ENCODE measurements at regions not wholly inside any gene's neighbourhood (a gene's known extent, or its start where the extent isn't known, plus 50 kb on each side); places are given as distances from the start of the nearest gene placed in this dataset.
A peak's percentile ranks its signal among the peaks of the same experiment; 100 is the strongest.
"Not testable (repeated sequence)": the region's sequence is repeated elsewhere in the genome, so short reads cannot be mapped to it uniquely, and the experiment has no call there.

DNA sequence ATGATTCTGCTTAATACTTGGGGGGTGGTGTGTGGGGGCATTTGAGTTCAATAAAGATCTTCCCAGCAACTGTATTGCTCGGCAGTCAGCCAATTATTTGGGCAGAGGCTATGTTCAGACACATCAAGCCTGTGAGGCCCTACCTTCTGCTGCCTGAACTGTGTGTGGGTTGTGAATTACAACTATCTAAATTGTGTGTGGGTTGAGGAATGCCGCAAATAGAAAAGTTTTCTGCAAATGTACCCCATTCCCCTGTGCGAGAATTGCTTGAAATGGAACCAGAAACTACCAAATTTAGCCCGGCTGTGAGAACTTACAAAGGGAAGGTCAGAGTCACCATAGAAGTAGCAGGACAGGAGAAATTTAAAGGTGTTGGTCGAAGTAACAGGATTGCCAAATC, 360.0 kb upstream of the PIK3R1 start:
- Histone ChIP-seq H2AFZ (ENCODE audit: low read length) (no peak overlapping the region), H2BK120ac (ENCODE audit: low read depth, low read length, poor library complexity, severe bottlenecking) (no peak overlapping the region), H3K56ac (ENCODE audit: insufficient read length, low read depth, low read length) (no peak overlapping the region), H3K4me1 (ENCODE audit: insufficient read depth, low read length) (no peaks in the 10 kb centered on the region), H4K20me1 (ENCODE audit: control insufficient read depth, insufficient read depth, insufficient read length) (no peaks in the 10 kb centered on the region), H3K27ac (ENCODE audit: insufficient read length, low read depth, low read length) (no peak overlapping the region), H4K8ac (replicated peaks; ENCODE audit: insufficient read length, low read depth, low read length) (no peak overlapping the region), H2AK5ac (ENCODE audit: insufficient read length, low read length) (no peak overlapping the region), H2BK5ac (ENCODE audit: insufficient read length, low read length) (no peak overlapping the region), H3K4me2 (ENCODE audit: insufficient read depth, insufficient read length, low read length) (no peak overlapping the region), H3K4ac (ENCODE audit: low read depth, low read length) (no peak overlapping the region), H3K14ac (ENCODE audit: insufficient read depth, low read length) (no peak overlapping the region), H3K18ac (ENCODE audit: insufficient read length, low read depth, low read length) (no peak overlapping the region), H3T11ph (ENCODE audit: low read length) (no peak overlapping the region), H2BK12ac (ENCODE audit: insufficient read length, low read depth, low read length) (no peak overlapping the region), H3K23ac (ENCODE audit: insufficient read length, low read depth, low read length) (no peak overlapping the region), H3K27me3 (ENCODE audit: insufficient read depth, low read length) (no peaks in the 10 kb centered on the region), H3K9ac (ENCODE audit: extremely low read depth, insufficient read length, low read length) (no peak overlapping the region), H3K9me3 (ENCODE audit: control insufficient read depth, low read depth, low read length) (no peaks in the 10 kb centered on the region), H4K5ac (ENCODE audit: insufficient read length, low read depth, low read length) (no peak overlapping the region), H2BK20ac (ENCODE audit: low read depth, low read length, poor library complexity, severe bottlenecking) (no peak overlapping the region), H3K23me2 (ENCODE audit: insufficient read length, low read depth, low read length, poor library complexity, severe bottlenecking) (no peaks in the 10 kb centered on the region), H2BK15ac (ENCODE audit: low read depth, low read length) (no peak overlapping the region), H3K79me1 (ENCODE audit: insufficient read depth, low read depth, low read length, poor library complexity, severe bottlenecking) (no peaks in the 10 kb centered on the region), H4K91ac (ENCODE audit: insufficient read length, low read depth, low read length) (no peak overlapping the region), H3K79me2 (ENCODE audit: insufficient read depth, low read length) (no peaks in the 10 kb centered on the region)
- Mint-ChIP-seq H3K27me3 (ENCODE audit: low read depth) (no peaks in the 10 kb centered on the region), H3K4me3 (no peak overlapping the region), H3K9me3 (peaks cover 2 to 4% of the 10 kb centered on the region in 2 experiments; a peak in 3 of 5 replicates), H3K4me1 (peaks cover 3% of the 10 kb centered on the region in 2 experiments; a peak in 1 of 4 replicates), H3K27ac (0 out of 7 replicates have a peak overlapping the region, but pooled peaks of 1 of the 3 experiments have one; percentile 12), H3K36me3 (ENCODE audit: insufficient read depth in 1 of 3, low read depth in 3 of 3) (peaks cover 0 to 7% (median 2%) of the 10 kb centered on the region in 3 experiments; a peak in 4 of 7 replicates)
- WGBS (ENCODE audit: extremely low coverage, insufficient read length, low lambda C conversion rate): no CpG with 5 or more reads among the region's 5 CpGs
- TF ChIP-seq, protein P1, sequence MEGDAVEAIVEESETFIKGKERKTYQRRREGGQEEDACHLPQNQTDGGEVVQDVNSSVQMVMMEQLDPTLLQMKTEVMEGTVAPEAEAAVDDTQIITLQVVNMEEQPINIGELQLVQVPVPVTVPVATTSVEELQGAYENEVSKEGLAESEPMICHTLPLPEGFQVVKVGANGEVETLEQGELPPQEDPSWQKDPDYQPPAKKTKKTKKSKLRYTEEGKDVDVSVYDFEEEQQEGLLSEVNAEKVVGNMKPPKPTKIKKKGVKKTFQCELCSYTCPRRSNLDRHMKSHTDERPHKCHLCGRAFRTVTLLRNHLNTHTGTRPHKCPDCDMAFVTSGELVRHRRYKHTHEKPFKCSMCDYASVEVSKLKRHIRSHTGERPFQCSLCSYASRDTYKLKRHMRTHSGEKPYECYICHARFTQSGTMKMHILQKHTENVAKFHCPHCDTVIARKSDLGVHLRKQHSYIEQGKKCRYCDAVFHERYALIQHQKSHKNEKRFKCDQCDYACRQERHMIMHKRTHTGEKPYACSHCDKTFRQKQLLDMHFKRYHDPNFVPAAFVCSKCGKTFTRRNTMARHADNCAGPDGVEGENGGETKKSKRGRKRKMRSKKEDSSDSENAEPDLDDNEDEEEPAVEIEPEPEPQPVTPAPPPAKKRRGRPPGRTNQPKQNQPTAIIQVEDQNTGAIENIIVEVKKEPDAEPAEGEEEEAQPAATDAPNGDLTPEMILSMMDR (conservative IDR thresholded peaks at IDR 0.05): no peak
- DNase-seq: no peak

GRCh38 chr5:67850906-67851305, 364.6 kb upstream of the PIK3R1 start:
- not testable (repeated sequence) for H3K23me2 ChIP-seq (ENCODE audit: insufficient read length, low read depth, low read length, poor library complexity, severe bottlenecking)

More at GRCh38 chr5:67850906-67851305, 364.6 kb upstream of the PIK3R1 start:
- H4K8ac ChIP-seq (replicated peaks; ENCODE audit: insufficient read length, low read depth, low read length); H3K4me1 ChIP-seq (ENCODE audit: insufficient read depth, low read length); H3K36me3 Mint-ChIP-seq (ENCODE audit: insufficient read depth in 1 of 3, low read depth in 3 of 3); H3K79me1 ChIP-seq (ENCODE audit: insufficient read depth, low read depth, low read length, poor library complexity, severe bottlenecking); H3K4me1 Mint-ChIP-seq; H3K56ac ChIP-seq (ENCODE audit: insufficient read length, low read depth, low read length); H3K27me3 ChIP-seq (ENCODE audit: insufficient read depth, low read length); H3K79me2 ChIP-seq (ENCODE audit: insufficient read depth, low read length); H3K9ac ChIP-seq (ENCODE audit: extremely low read depth, insufficient read length, low read length); H3K27me3 Mint-ChIP-seq (ENCODE audit: low read depth); H3K23ac ChIP-seq (ENCODE audit: insufficient read length, low read depth, low read length); H4K5ac ChIP-seq (ENCODE audit: insufficient read length, low read depth, low read length); H3K14ac ChIP-seq (ENCODE audit: insufficient read depth, low read length); H2BK120ac ChIP-seq (ENCODE audit: low read depth, low read length, poor library complexity, severe bottlenecking); H4K20me1 ChIP-seq (ENCODE audit: control insufficient read depth, insufficient read depth, insufficient read length); H3K9me3 Mint-ChIP-seq; H3K4ac ChIP-seq (ENCODE audit: low read depth, low read length); H2BK15ac ChIP-seq (ENCODE audit: low read depth, low read length); H3K4me3 Mint-ChIP-seq; H2AFZ ChIP-seq (ENCODE audit: low read length); H2BK12ac ChIP-seq (ENCODE audit: insufficient read length, low read depth, low read length); H3K4me2 ChIP-seq (ENCODE audit: insufficient read depth, insufficient read length, low read length); H3K27ac ChIP-seq (ENCODE audit: insufficient read length, low read depth, low read length); H3K9me3 ChIP-seq (ENCODE audit: control insufficient read depth, low read depth, low read length); DNase-seq; H2BK20ac ChIP-seq (ENCODE audit: low read depth, low read length, poor library complexity, severe bottlenecking); H2AK5ac ChIP-seq (ENCODE audit: insufficient read length, low read length); H3K18ac ChIP-seq (ENCODE audit: insufficient read length, low read depth, low read length); H3K27ac Mint-ChIP-seq; H4K91ac ChIP-seq (ENCODE audit: insufficient read length, low read depth, low read length); H3T11ph ChIP-seq (ENCODE audit: low read length); H2BK5ac ChIP-seq (ENCODE audit: insufficient read length, low read length): not testable (repeated sequence)
- no CpG with 5 or more reads among the region's 5 CpGs for WGBS (ENCODE audit: extremely low coverage, insufficient read length, low lambda C conversion rate)
